MCF 10A (cell line): ENCODE measurements at regions not wholly inside any gene's neighbourhood (a gene's known extent, or its start where the extent isn't known, plus 50 kb on each side); places are given as distances from the start of the nearest gene placed in this dataset.

Source experiments
- BruUV-seq: library from RNA; stranded (reverse); fragments of 400-500 nt; replicated peaks from 2 replicates; lab custom pipeline; 2021; lab: Mats Ljungman, UMichigan
- CTCF ChIA-PET: fragments of 300-600 bp; sonication (Branson Sonifier 250); formaldehyde crosslinking; extraction: SDS; loops from one replicate; lab custom pipeline; 2021; ENCODE audit warnings: antibody characterized with exemption, inconsistent platforms; lab: Yijun Ruan, JAX
- POLR2A ChIA-PET: fragments of 300-600, 350-650 bp; sonication (Branson Sonifier 250); formaldehyde crosslinking; extraction: SDS; loops from one replicate; lab custom pipeline; 2020; ENCODE audit warnings: antibody characterized with exemption, inconsistent platforms; lab: Yijun Ruan, JAX
- DNase-seq: peaks from one replicate; pipeline ENCODE4 v3.0.0-alpha.2; 2018; ENCODE audit not compliant: unreplicated experiment
- H3K27ac Mint-ChIP-seq: one replicate; pipeline ENCODE4 v1.8.0; 2022; ENCODE audit warnings: mild to moderate bottlenecking, low read depth, mixed read lengths; ENCODE audit not compliant: unreplicated experiment
- H3K27me3 Mint-ChIP-seq: one replicate; pipeline ENCODE4 v1.8.0; 2022; ENCODE audit warnings: mixed read lengths; ENCODE audit not compliant: insufficient read depth, unreplicated experiment
- H3K36me3 Mint-ChIP-seq: one replicate; pipeline ENCODE4 v1.8.0; 2022; ENCODE audit warnings: mild to moderate bottlenecking, moderate library complexity, mixed read lengths; ENCODE audit not compliant: insufficient read depth, unreplicated experiment
- H3K4me1 Mint-ChIP-seq: one replicate; pipeline ENCODE4 v1.8.0; 2022; ENCODE audit warnings: mixed read lengths; ENCODE audit not compliant: insufficient read depth, unreplicated experiment
- H3K4me3 Mint-ChIP-seq: one replicate; pipeline ENCODE4 v1.8.0; 2022; ENCODE audit warnings: mild to moderate bottlenecking, moderate library complexity, mixed read lengths; ENCODE audit not compliant: unreplicated experiment
- H3K9me3 Mint-ChIP-seq: one replicate; pipeline ENCODE4 v1.8.0; 2022; ENCODE audit warnings: mixed read lengths; ENCODE audit not compliant: unreplicated experiment
- CTCF ChIP-seq: fragments of 200-600 bp; IDR thresholded peaks from one replicate; pipeline ENCODE4 v1.8.0; 2022; ENCODE audit warnings: antibody characterized with exemption, mild to moderate bottlenecking; ENCODE audit not compliant: unreplicated experiment
- intact Hi-C: fragments of 100-400 bp; cut with micrococcal nuclease; formaldehyde crosslinking; loops from 2 replicates; pipeline ENCODE4 v1.14.1; 2022

- intact Hi-C loops: loop anchor here (1.0 to 2.0 kb wide), 3 partner anchors 191 to 1017 kb away; no protein-coding TSS in a partner anchor
- Mint-ChIP-seq H3K27ac (no peak overlapping the region), H3K4me3 (no peak overlapping the region)
Measured at GRCh38 chr3:8301977-8302735, 199.5 kb upstream of the LMCD1 start.

GRCh38 chr3:8303466-8303865 is 198.2 kb upstream of the LMCD1 start:
- no peak overlapping the region for H3K4me3 Mint-ChIP-seq
- H3K9me3 Mint-ChIP-seq: no peaks in the 10 kb centered on the region
- ChIA-PET POLR2A (no interaction called here), CTCF (interaction anchor here (0.6 to 4.0 kb wide), 15 partner anchors 12 to 1484 kb away, joined by 3 to 27 read pairs (median 5); no protein-coding TSS in a partner anchor)
- no peak overlapping the region for H3K27ac Mint-ChIP-seq
- TF ChIP-seq CTCF: no peak
- H3K36me3 Mint-ChIP-seq: no peaks in the 10 kb centered on the region
- DNase-seq: no peak
- no peaks in the 10 kb centered on the region for H3K4me1 Mint-ChIP-seq
- no peaks in the 10 kb centered on the region for H3K27me3 Mint-ChIP-seq
- BruUV-seq: no TSS peak
- intact Hi-C loops: loop anchor here (2.0 kb wide), 1 partner anchor 503 kb away; no protein-coding TSS in a partner anchor

More at GRCh38 chr3:8301977-8302735, 199.5 kb upstream of the LMCD1 start:
- Mint-ChIP-seq H3K4me1 (no peaks in the 10 kb centered on the region), H3K36me3 (no peaks in the 10 kb centered on the region), H3K9me3 (no peaks in the 10 kb centered on the region), H3K27me3 (no peaks in the 10 kb centered on the region)
- no TSS peak for BruUV-seq
- ChIA-PET POLR2A (interaction anchor here (0.6 to 0.7 kb wide), 2 partner anchors 35 to 498 kb away, joined by 3 read pairs; no protein-coding TSS in a partner anchor), CTCF (interaction anchor here (0.5 to 4.0 kb wide), 51 partner anchors 10 to 1832 kb away, joined by 3 to 27 read pairs (median 4); no protein-coding TSS in a partner anchor)
- peak; percentile 63 for DNase-seq
- TF ChIP-seq CTCF: peak; percentile 75

GRCh38 chr3:8305371-8305770 is 196.3 kb upstream of the LMCD1 start:
- Mint-ChIP-seq H3K36me3 (no peaks in the 10 kb centered on the region), H3K4me1 (no peaks in the 10 kb centered on the region), H3K27me3 (no peaks in the 10 kb centered on the region), H3K9me3 (no peaks in the 10 kb centered on the region), H3K4me3 (no peak overlapping the region), H3K27ac (no peak overlapping the region)
- DNase-seq: no peak
- TF ChIP-seq CTCF: no peak
- ChIA-PET CTCF (interaction anchor here (0.8 to 1.1 kb wide), 2 partner anchors 27 to 112 kb away, joined by 3 read pairs; no protein-coding TSS in a partner anchor), POLR2A (no interaction called here)
- intact Hi-C loops: no loop called here
- BruUV-seq: no TSS peak

GRCh38 chr3:8307545-8308110 is 194.0 kb upstream of the LMCD1 start:
- no peaks in the 10 kb centered on the region for H3K36me3 Mint-ChIP-seq
- CTCF ChIA-PET: no interaction called here
- no peak for TF ChIP-seq CTCF
- H3K9me3 Mint-ChIP-seq: peaks cover 15% of the 10 kb centered on the region
- POLR2A ChIA-PET: no interaction called here
- peaks cover 6% of the 10 kb centered on the region for H3K4me1 Mint-ChIP-seq
- no peak overlapping the region for H3K4me3 Mint-ChIP-seq
- BruUV-seq: no TSS peak
- intact Hi-C loops: no loop called here
- H3K27ac Mint-ChIP-seq: no peak overlapping the region
- DNase-seq: no peak
- no peaks in the 10 kb centered on the region for H3K27me3 Mint-ChIP-seq
